ENCODE measurements at regions not wholly inside any gene's neighbourhood (a gene's known extent, or its start where the extent isn't known, plus 50 kb on each side); places are given as distances from the start of the nearest gene placed in this dataset.

- Histone ChIP-seq H3K79me2 (ENCODE audit: control insufficient read depth, insufficient read depth, low read length) (no peaks in the 10 kb centered on the region), H3K4me3 (ENCODE audit: control extremely low read depth in 1 of 5, extremely low read depth in 1 of 5, insufficient read depth in 1 of 5, low read depth in 2 of 5, low read length in 4 of 5) (no peak overlapping the region), H3K27me3 (replicated peaks in 1 of 4; ENCODE audit: control extremely low read depth in 1 of 4, control insufficient read depth in 3 of 4, insufficient read depth in 4 of 4, low read length in 3 of 4) (no peaks in the 10 kb centered on the region), H3K4me2 (replicated peaks; ENCODE audit: low read depth, low read length, poor library complexity, severe bottlenecking) (no peak overlapping the region), H3K9ac (ENCODE audit: low read length) (no peak overlapping the region), H3K36me3 (replicated peaks in 1 of 2; ENCODE audit: control extremely low read depth in 1 of 2, control insufficient read depth in 1 of 2, extremely low read depth in 1 of 2, insufficient read depth in 2 of 2, low read length in 1 of 2) (no peaks in the 10 kb centered on the region), H3K9me3 (ENCODE audit: control extremely low read depth in 1 of 3, control insufficient read depth in 2 of 3, insufficient read depth in 1 of 3, low read length in 2 of 3) (no peaks in the 10 kb centered on the region), H3K27ac (ENCODE audit: low read length in 2 of 2) (no peak overlapping the region), H2AFZ (ENCODE audit: insufficient read depth, low read depth, low read length, poor library complexity, severe bottlenecking) (no peak overlapping the region), H4K20me1 (ENCODE audit: control insufficient read depth, insufficient read depth, low read length, poor library complexity, severe bottlenecking) (no peaks in the 10 kb centered on the region), H3K4me1 (ENCODE audit: control insufficient read depth in 2 of 2, insufficient read depth in 2 of 2, low read length in 2 of 2) (peaks cover 3 to 11% of the 10 kb centered on the region in 2 donors)
- H3K4me3 Mint-ChIP-seq, result no peak overlapping the region
- WGBS (ENCODE audit: insufficient coverage), result 90% methylated on average over 22 of the region's 22 CpGs
- no peak for TF ChIP-seq EZH2 (IDR thresholded peaks at IDR 0.05; ENCODE audit: borderline replicate concordance, insufficient read depth, low read depth, low read length, poor library complexity, severe bottlenecking)
- TF ChIP-seq, protein P1, sequence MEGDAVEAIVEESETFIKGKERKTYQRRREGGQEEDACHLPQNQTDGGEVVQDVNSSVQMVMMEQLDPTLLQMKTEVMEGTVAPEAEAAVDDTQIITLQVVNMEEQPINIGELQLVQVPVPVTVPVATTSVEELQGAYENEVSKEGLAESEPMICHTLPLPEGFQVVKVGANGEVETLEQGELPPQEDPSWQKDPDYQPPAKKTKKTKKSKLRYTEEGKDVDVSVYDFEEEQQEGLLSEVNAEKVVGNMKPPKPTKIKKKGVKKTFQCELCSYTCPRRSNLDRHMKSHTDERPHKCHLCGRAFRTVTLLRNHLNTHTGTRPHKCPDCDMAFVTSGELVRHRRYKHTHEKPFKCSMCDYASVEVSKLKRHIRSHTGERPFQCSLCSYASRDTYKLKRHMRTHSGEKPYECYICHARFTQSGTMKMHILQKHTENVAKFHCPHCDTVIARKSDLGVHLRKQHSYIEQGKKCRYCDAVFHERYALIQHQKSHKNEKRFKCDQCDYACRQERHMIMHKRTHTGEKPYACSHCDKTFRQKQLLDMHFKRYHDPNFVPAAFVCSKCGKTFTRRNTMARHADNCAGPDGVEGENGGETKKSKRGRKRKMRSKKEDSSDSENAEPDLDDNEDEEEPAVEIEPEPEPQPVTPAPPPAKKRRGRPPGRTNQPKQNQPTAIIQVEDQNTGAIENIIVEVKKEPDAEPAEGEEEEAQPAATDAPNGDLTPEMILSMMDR (IDR thresholded peaks at IDR 0.05), result no peak
- intact Hi-C loops (cut with micrococcal nuclease), result no loop called here
- H3K4me1 Mint-ChIP-seq, result peaks cover 5% of the 10 kb centered on the region
- no peak overlapping the region for H3K27ac Mint-ChIP-seq
- no peaks in the 10 kb centered on the region for H3K9me3 Mint-ChIP-seq (ENCODE audit: insufficient read depth)
- ChIA-PET POLR2A (interaction anchor here (0.9 kb wide), 1 partner anchor 471 kb away, joined by 3 read pairs; no protein-coding TSS in a partner anchor), CTCF (no interaction called here)
- ATAC-seq (ENCODE audit: low read depth) (no peak), DNase-seq (no peak)
- peaks cover 39% of the 10 kb centered on the region for H3K27me3 Mint-ChIP-seq
Observed at GRCh38 chr9:90975781-90976538, 174.3 kb downstream of the SYK start.

- WGBS (ENCODE audit: insufficient coverage), result 95% methylated on average over 4 of the region's 7 CpGs
- Histone ChIP-seq H3K36me3 (replicated peaks in 1 of 2; ENCODE audit: control extremely low read depth in 1 of 2, control insufficient read depth in 1 of 2, extremely low read depth in 1 of 2, insufficient read depth in 2 of 2, low read length in 1 of 2) (no peaks in the 10 kb centered on the region), H4K20me1 (ENCODE audit: control insufficient read depth, insufficient read depth, low read length, poor library complexity, severe bottlenecking) (no peaks in the 10 kb centered on the region), H2AFZ (ENCODE audit: insufficient read depth, low read depth, low read length, poor library complexity, severe bottlenecking) (no peak overlapping the region), H3K4me3 (ENCODE audit: control extremely low read depth in 1 of 5, extremely low read depth in 1 of 5, insufficient read depth in 1 of 5, low read depth in 2 of 5, low read length in 4 of 5) (no peak overlapping the region), H3K9ac (ENCODE audit: low read length) (no peak overlapping the region), H3K9me3 (ENCODE audit: control extremely low read depth in 1 of 3, control insufficient read depth in 2 of 3, insufficient read depth in 1 of 3, low read length in 2 of 3) (no peaks in the 10 kb centered on the region), H3K4me2 (replicated peaks; ENCODE audit: low read depth, low read length, poor library complexity, severe bottlenecking) (no peak overlapping the region), H3K79me2 (ENCODE audit: control insufficient read depth, insufficient read depth, low read length) (no peaks in the 10 kb centered on the region), H3K4me1 (ENCODE audit: control insufficient read depth in 2 of 2, insufficient read depth in 2 of 2, low read length in 2 of 2) (peaks cover 0 to 6% of the 10 kb centered on the region in 2 donors), H3K27ac (ENCODE audit: low read length in 2 of 2) (no peak overlapping the region), H3K27me3 (replicated peaks in 1 of 4; ENCODE audit: control extremely low read depth in 1 of 4, control insufficient read depth in 3 of 4, insufficient read depth in 4 of 4, low read length in 3 of 4) (peaks cover 0 to 4% (median 0%) of the 10 kb centered on the region in 4 experiments)
- no peaks in the 10 kb centered on the region for H3K9me3 Mint-ChIP-seq (ENCODE audit: insufficient read depth)
- no peak for ATAC-seq (ENCODE audit: low read depth)
- POLR2A ChIA-PET, result no interaction called here
- peaks cover 2% of the 10 kb centered on the region for H3K4me1 Mint-ChIP-seq
- CTCF ChIA-PET, result no interaction called here
- intact Hi-C loops (cut with micrococcal nuclease), result no loop called here
- DNase-seq, result no peak
- H3K4me3 Mint-ChIP-seq, result no peak overlapping the region
- TF ChIP-seq, protein P1 (IDR thresholded peaks at IDR 0.05), result no peak
- TF ChIP-seq EZH2 (IDR thresholded peaks at IDR 0.05; ENCODE audit: borderline replicate concordance, insufficient read depth, low read depth, low read length, poor library complexity, severe bottlenecking), result no peak
- H3K27me3 Mint-ChIP-seq, result peaks cover 38% of the 10 kb centered on the region
- no peak overlapping the region for H3K27ac Mint-ChIP-seq
Observed at GRCh38 chr9:90979138-90979551, 177.5 kb downstream of the SYK start.
